MM.1S (cell line): ENCODE measurements at regions not wholly inside any gene's neighbourhood (a gene's known extent, or its start where the extent isn't known, plus 50 kb on each side); places are given as distances from the start of the nearest gene placed in this dataset.

Experiments used
- DNase-seq: peaks from one replicate; pipeline ENCODE4 v3.0.0-alpha.2; 2015
- H2AFZ ChIP-seq: fragments of 300-600 bp; sonication (generic); 2 replicates; pipeline ENCODE4 v1.6.0; 2016; ENCODE audit warnings: antibody characterized with exemption, low read length
- H3F3A ChIP-seq: fragments of 300-600 bp; sonication (generic); 2 replicates; pipeline ENCODE4 v1.6.1; 2016; ENCODE audit warnings: mild to moderate bottlenecking, antibody characterized with exemption, low read length, moderate library complexity, mixed read lengths; ENCODE audit not compliant: insufficient read depth
- H3K27ac ChIP-seq: fragments of 300-600 bp; sonication (generic); 2 replicates; pipeline ENCODE4 v1.5.1; 2016; ENCODE audit warnings: mild to moderate bottlenecking, low read length
- H3K27me3 ChIP-seq: fragments of 300-600 bp; sonication (generic); replicated peaks from 2 replicates; pipeline ENCODE4 v1.6.0; 2016; ENCODE audit warnings: low read length; ENCODE audit not compliant: insufficient read depth
- H3K36me3 ChIP-seq: fragments of 300-600 bp; sonication (generic); replicated peaks from 2 replicates; pipeline ENCODE4 v1.6.1; 2016; ENCODE audit warnings: mild to moderate bottlenecking, low read length, mixed read lengths; ENCODE audit not compliant: insufficient read depth
- H3K4me1 ChIP-seq: fragments of 300-600 bp; sonication (generic); 2 replicates; pipeline ENCODE4 v1.6.1; 2016; ENCODE audit warnings: low read length, mixed read lengths
- H3K4me2 ChIP-seq: fragments of 300-600 bp; sonication (generic); 2 replicates; pipeline ENCODE4 v1.6.0; 2016; ENCODE audit warnings: low read depth, low read length
- H3K4me3 ChIP-seq: fragments of 300-600 bp; sonication (generic); 2 replicates; pipeline ENCODE4 v1.5.1; 2016; ENCODE audit warnings: low read length, mixed read lengths
- H3K79me2 ChIP-seq: fragments of 300-600 bp; sonication (generic); 2 replicates; pipeline ENCODE4 v1.6.1; 2016; ENCODE audit warnings: mixed run types, low read length, mixed read lengths
- H3K9ac ChIP-seq: fragments of 300-600 bp; sonication (generic); 2 replicates; pipeline ENCODE4 v1.6.1; 2016; ENCODE audit warnings: low read length, mixed read lengths
- H3K9me2 ChIP-seq: fragments of 300-600 bp; sonication (generic); replicated peaks from 2 replicates; pipeline ENCODE4 v1.6.1; 2016; ENCODE audit warnings: mild to moderate bottlenecking, low read length, mixed read lengths; ENCODE audit not compliant: insufficient read depth
- H3K9me3 ChIP-seq: fragments of 300-600 bp; sonication (generic); replicated peaks from 2 replicates; pipeline ENCODE4 v1.6.1; 2016; ENCODE audit warnings: mild to moderate bottlenecking, low read length, mixed read lengths; ENCODE audit not compliant: insufficient read depth
- H4K20me1 ChIP-seq: fragments of 300-600 bp; sonication (generic); 2 replicates; pipeline ENCODE4 v1.6.1; 2016; ENCODE audit warnings: mild to moderate bottlenecking, low read length, moderate library complexity, mixed read lengths; ENCODE audit not compliant: insufficient read depth
- CTCF ChIP-seq: fragments of 300-600 bp; sonication (generic); IDR thresholded peaks from 2 replicates; pipeline ENCODE4 v1.5.1; 2016; ENCODE audit warnings: antibody characterized with exemption, low read length, mixed read lengths
- EZH2 ChIP-seq: fragments of 300-600 bp; sonication (generic); optimal IDR thresholded peaks from 2 replicates; pipeline ENCODE3; 2017; ENCODE audit warnings: low read depth, mild to moderate bottlenecking, antibody characterized with exemption, low read length, mixed read lengths
- EZH2phosphoT487 ChIP-seq: fragments of 300-600 bp; sonication (generic); IDR thresholded peaks from 2 replicates; pipeline ENCODE4 v1.6.1; 2018; ENCODE audit warnings: antibody characterized with exemption, low read length

GRCh38 chr12:22986997-22987396 is 362.0 kb downstream of the ETNK1 start:
- TF ChIP-seq CTCF (no peak), EZH2phosphoT487 (no peak), EZH2 (no peak)
- Histone ChIP-seq H3K4me3 (no peak overlapping the region), H3F3A (no peaks in the 10 kb centered on the region), H3K27ac (no peak overlapping the region), H3K9ac (no peak overlapping the region), H3K27me3 (no peaks in the 10 kb centered on the region), H3K4me2 (no peak overlapping the region), H3K36me3 (no peaks in the 10 kb centered on the region), H3K9me3 (no peaks in the 10 kb centered on the region), H3K79me2 (no peaks in the 10 kb centered on the region), H2AFZ (no peak overlapping the region), H4K20me1 (no peaks in the 10 kb centered on the region), H3K9me2 (no peaks in the 10 kb centered on the region), H3K4me1 (no peaks in the 10 kb centered on the region)
- no peak for DNase-seq

DNA sequence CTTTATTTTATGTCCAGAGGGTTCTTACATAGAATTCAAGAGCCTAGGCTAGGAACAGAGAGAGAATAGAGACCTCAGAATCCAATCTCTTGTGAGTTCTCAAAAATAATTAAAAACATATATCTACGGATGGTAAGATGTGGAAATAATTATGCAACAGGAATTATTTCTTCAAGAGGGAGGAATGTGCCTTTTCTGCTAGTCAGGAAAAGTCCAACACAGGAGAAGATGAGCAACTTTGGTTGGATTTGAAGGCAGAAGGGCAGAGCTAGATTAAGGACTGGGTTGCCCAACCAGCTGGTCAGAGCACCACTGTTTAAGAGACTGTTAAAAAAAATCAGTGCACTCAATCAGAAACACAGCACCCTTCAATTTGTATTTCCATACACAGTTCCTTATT is 365.5 kb downstream of the ETNK1 start:
- Histone ChIP-seq H3K9ac (no peak overlapping the region), H3K9me3 (no peaks in the 10 kb centered on the region), H3F3A (no peaks in the 10 kb centered on the region), H4K20me1 (no peaks in the 10 kb centered on the region), H2AFZ (no peak overlapping the region), H3K27ac (no peak overlapping the region), H3K4me3 (no peak overlapping the region), H3K4me1 (peaks cover 5% of the 10 kb centered on the region; the same call in 1 of the 2 replicates), H3K27me3 (no peaks in the 10 kb centered on the region), H3K9me2 (no peaks in the 10 kb centered on the region), H3K4me2 (no peak overlapping the region), H3K36me3 (no peaks in the 10 kb centered on the region), H3K79me2 (no peaks in the 10 kb centered on the region)
- DNase-seq = no peak
- no peak for TF ChIP-seq EZH2phosphoT487
- TF ChIP-seq CTCF = no peak
- TF ChIP-seq EZH2 = no peak

DNA sequence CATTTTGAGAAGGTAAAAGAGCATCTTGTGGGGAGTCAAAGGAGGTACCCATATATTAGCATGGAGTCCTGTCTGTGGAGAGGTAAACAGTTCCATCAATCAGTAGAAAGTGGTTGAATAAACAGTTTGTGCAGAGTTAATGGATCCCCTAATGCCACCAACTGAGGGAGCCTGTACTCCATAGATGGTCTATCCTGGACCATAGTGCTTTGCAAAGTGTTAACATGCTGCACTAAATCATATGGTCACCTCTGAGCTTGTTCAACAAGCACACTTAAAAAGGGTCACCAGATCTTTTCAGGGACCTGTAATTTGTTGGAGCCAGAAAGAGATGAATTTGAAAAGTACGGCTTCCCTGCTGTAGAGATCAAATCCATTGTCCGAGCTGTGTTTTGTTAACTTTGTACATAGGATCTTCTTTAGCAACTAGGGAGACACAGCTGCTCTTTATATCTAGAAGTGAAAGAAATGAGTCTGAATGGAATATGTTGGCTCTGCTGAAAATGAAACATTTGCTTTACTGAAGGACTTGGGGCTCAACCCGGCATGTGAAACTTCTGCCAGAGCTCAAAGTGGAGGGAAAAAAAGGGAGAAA is 366.4 kb downstream of the ETNK1 start:
- H3K9me3 ChIP-seq = no peaks in the 10 kb centered on the region
- no peaks in the 10 kb centered on the region for H3K9me2 ChIP-seq
- TF ChIP-seq EZH2 (no peak), CTCF (no peak), EZH2phosphoT487 (no peak)
- H3F3A ChIP-seq = no peaks in the 10 kb centered on the region
- no peak for DNase-seq
- no peak overlapping the region for H3K27ac ChIP-seq
- no peaks in the 10 kb centered on the region for H4K20me1 ChIP-seq
- H3K9ac ChIP-seq = no peak overlapping the region
- H3K36me3 ChIP-seq = no peaks in the 10 kb centered on the region
- no peak overlapping the region for H3K4me3 ChIP-seq
- H3K4me2 ChIP-seq = no peak overlapping the region
- H3K27me3 ChIP-seq = no peaks in the 10 kb centered on the region
- H3K4me1 ChIP-seq = peaks cover 5% of the 10 kb centered on the region; the same call in 1 of the 2 replicates
- H3K79me2 ChIP-seq = no peaks in the 10 kb centered on the region
- H2AFZ ChIP-seq = no peak overlapping the region
